ENCODE measurements at regions not wholly inside any gene's neighbourhood (a gene's known extent, or its start where the extent isn't known, plus 50 kb on each side); places are given as distances from the start of the nearest gene placed in this dataset.

DNA sequence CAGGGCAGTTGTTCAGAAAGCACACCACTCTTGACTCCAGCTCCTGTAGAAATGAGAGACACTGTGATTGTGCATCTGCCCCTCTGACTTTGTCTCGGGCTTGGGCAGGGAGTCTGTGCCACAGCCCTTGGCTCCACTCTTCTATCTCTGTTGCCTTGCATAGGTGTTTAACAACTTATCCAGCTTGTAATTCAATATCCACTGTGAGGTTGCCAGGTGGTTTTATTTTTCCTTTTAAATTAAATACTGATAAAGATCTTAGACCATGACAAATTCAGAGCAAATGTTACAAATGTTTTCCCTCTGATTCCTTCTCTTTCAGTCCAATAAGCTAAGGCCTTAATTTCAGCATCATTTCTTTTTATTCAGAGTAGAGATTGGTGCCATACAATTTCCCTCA, 421.7 kb downstream of the STK39 start:
- H3K27me3 ChIP-seq (ENCODE audit: control insufficient read depth, insufficient read depth, low read length), result no peaks in the 10 kb centered on the region
- ChIA-PET POLR2A (no interaction called here), CTCF (no interaction called here)
- no peak overlapping the region for H3K27ac ChIP-seq (ENCODE audit: low read length)
- BruUV-seq (replicated peaks), result no TSS peak
- H3K4me1 ChIP-seq (ENCODE audit: control insufficient read depth, insufficient read depth, low read length), result no peaks in the 10 kb centered on the region
- H3K9me3 ChIP-seq (ENCODE audit: control insufficient read depth, insufficient read depth, low read depth, low read length), result no peaks in the 10 kb centered on the region
- TF ChIP-seq CTCF (IDR thresholded peaks at IDR 0.05) (no peak), TCF7L2 (IDR thresholded peaks at IDR 0.05; ENCODE audit: low read depth, low read length) (no peak), SIN3A (IDR thresholded peaks at IDR 0.05; ENCODE audit: borderline replicate concordance, insufficient read depth, low read depth, low read length) (no peak), POLR2AphosphoS5 (IDR thresholded peaks at IDR 0.05; ENCODE audit: low read depth, low read length) (no peak)
- TF ChIP-seq, protein P1, sequence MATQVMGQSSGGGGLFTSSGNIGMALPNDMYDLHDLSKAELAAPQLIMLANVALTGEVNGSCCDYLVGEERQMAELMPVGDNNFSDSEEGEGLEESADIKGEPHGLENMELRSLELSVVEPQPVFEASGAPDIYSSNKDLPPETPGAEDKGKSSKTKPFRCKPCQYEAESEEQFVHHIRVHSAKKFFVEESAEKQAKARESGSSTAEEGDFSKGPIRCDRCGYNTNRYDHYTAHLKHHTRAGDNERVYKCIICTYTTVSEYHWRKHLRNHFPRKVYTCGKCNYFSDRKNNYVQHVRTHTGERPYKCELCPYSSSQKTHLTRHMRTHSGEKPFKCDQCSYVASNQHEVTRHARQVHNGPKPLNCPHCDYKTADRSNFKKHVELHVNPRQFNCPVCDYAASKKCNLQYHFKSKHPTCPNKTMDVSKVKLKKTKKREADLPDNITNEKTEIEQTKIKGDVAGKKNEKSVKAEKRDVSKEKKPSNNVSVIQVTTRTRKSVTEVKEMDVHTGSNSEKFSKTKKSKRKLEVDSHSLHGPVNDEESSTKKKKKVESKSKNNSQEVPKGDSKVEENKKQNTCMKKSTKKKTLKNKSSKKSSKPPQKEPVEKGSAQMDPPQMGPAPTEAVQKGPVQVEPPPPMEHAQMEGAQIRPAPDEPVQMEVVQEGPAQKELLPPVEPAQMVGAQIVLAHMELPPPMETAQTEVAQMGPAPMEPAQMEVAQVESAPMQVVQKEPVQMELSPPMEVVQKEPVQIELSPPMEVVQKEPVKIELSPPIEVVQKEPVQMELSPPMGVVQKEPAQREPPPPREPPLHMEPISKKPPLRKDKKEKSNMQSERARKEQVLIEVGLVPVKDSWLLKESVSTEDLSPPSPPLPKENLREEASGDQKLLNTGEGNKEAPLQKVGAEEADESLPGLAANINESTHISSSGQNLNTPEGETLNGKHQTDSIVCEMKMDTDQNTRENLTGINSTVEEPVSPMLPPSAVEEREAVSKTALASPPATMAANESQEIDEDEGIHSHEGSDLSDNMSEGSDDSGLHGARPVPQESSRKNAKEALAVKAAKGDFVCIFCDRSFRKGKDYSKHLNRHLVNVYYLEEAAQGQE (IDR thresholded peaks at IDR 0.05; ENCODE audit: insufficient read depth in 1 of 2, low read depth in 2 of 2, low read length in 1 of 2), result no peak
- H3K36me3 ChIP-seq (ENCODE audit: control insufficient read depth, insufficient read depth, low read length), result no peaks in the 10 kb centered on the region
- DNase-seq (ENCODE audit: low read depth, low spot score) (no peak), ATAC-seq (no peak)
- in situ Hi-C loops (cut with HindIII; ENCODE audit: low pct_unique_long_range_greater_than_20kb, low sequenced_read_pairs) (no loop called here), intact Hi-C loops (cut with micrococcal nuclease; ENCODE audit: unreplicated experiment) (no loop called here)
- H3K4me3 ChIP-seq (ENCODE audit: low read depth in 2 of 2, low read length in 2 of 2), result no peak overlapping the region

DNA sequence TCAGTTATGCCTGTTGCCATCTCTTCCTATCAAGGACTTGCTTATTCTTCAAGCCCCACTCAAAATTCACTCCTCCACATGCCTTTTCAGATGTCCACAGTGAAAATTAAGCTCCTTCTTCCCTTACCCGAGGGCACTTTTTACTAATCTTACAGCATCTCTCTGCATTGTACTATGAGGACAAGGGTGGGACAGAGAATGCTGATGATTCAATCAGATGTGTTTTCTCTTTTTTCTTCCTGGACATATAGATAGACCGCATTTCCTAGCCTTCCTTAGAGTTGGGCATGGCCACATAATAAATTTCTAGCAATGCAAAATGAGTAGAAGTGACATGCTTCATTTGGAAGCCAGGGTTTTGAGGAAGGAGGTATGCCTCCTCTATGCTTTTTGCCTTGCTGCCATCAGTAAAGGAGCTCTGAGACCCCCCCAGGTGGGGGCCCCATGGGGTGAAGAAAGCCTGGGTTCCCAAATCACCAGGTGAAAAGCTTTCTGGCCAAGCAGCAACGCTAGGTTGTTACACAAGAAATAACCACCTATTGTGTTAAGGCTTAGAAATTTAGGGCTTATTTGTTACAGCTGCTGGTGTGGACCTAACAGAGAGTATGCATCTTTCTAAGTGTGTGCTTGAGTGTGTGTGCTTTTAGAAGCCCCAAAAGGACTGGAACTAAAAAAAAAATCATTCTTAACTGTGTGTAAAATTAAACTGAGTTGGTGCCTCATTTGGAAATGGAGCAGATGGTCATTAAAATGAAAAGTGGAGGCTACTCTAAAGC, 424.5 kb downstream of the STK39 start:
- BruUV-seq (replicated peaks), result no TSS peak
- DNase-seq (ENCODE audit: low read depth, low spot score) (no peak), ATAC-seq (no peak)
- in situ Hi-C loops (cut with HindIII; ENCODE audit: low pct_unique_long_range_greater_than_20kb, low sequenced_read_pairs) (no loop called here), intact Hi-C loops (cut with micrococcal nuclease; ENCODE audit: unreplicated experiment) (no loop called here)
- CTCF ChIA-PET, result no interaction called here
- Histone ChIP-seq H3K4me1 (ENCODE audit: control insufficient read depth, insufficient read depth, low read length) (no peaks in the 10 kb centered on the region), H3K4me3 (ENCODE audit: low read depth in 2 of 2, low read length in 2 of 2) (no peak overlapping the region), H3K27ac (ENCODE audit: low read length) (no peak overlapping the region), H3K9me3 (ENCODE audit: control insufficient read depth, insufficient read depth, low read depth, low read length) (no peaks in the 10 kb centered on the region), H3K36me3 (ENCODE audit: control insufficient read depth, insufficient read depth, low read length) (no peaks in the 10 kb centered on the region), H3K27me3 (ENCODE audit: control insufficient read depth, insufficient read depth, low read length) (no peaks in the 10 kb centered on the region)
- POLR2A ChIA-PET, result no interaction called here
- TF ChIP-seq CTCF (IDR thresholded peaks at IDR 0.05) (no peak), POLR2AphosphoS5 (IDR thresholded peaks at IDR 0.05; ENCODE audit: low read depth, low read length) (no peak), SIN3A (IDR thresholded peaks at IDR 0.05; ENCODE audit: borderline replicate concordance, insufficient read depth, low read depth, low read length) (no peak), TCF7L2 (IDR thresholded peaks at IDR 0.05; ENCODE audit: low read depth, low read length) (no peak)
- TF ChIP-seq, protein P1 (IDR thresholded peaks at IDR 0.05; ENCODE audit: insufficient read depth in 1 of 2, low read depth in 2 of 2, low read length in 1 of 2), result no peak
